COLO668 (cell line): ENCODE measurements at regions not wholly inside any gene's neighbourhood (a gene's known extent, or its start where the extent isn't known, plus 50 kb on each side); places are given as distances from the start of the nearest gene placed in this dataset.

Experiments
- DNase-seq: peaks from one replicate; lab custom pipeline; 2025; ENCODE audit not compliant: unreplicated experiment; lab: John Stamatoyannopoulos, UW

DNA sequence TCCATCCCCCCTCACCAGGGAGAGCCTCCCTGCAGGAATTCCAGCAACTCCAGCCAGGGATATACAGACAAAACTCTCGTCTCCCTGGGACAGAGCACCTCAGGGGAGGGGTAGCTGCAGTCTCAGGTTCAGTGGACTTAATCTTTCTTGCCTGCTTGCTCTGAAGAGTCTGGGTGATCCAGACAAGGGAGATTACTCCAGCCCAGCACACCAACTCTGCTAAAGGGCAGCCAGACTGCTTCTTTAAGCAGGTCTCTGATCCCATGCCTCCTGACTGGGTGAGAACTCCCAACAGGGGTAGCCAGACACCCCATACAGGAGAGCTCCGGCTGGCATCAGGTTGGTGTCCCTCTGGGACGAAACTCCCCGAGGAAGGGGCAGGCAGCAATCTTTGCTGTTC is 888.7 kb downstream of the RAB28 start:
- DNase-seq = no peak

DNA sequence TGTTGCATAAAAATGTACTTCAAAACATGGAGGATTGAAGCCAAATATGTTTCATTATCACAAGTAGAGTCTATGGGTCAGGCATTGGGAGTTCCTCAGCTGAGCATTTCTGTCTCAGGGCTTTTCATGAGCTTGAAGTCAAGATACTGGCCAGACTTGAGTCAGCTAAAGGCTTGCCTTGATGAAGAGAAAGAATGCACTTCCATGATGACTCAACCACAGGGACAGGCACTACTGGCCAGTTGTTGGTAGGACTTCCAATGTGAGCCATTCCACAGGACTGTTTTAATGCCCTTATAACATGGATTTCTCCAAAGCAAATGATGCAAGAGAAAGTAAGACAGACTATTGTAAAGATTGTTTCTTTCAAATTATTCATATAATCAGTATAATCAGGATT is 895.6 kb downstream of the RAB28 start:
- DNase-seq = no peak

GRCh38 chr4:12586242-12587006 is 897.7 kb downstream of the RAB28 start:
- DNase-seq = no peak

- no peak for DNase-seq
These were observed 899.8 kb downstream of the RAB28 start for GRCh38 chr4:12584116-12584875.

GRCh38 chr4:12583275-12583674 is 900.9 kb downstream of the RAB28 start:
- no peak for DNase-seq

- DNase-seq = no peak
These were observed 903.4 kb downstream of the RAB28 start for GRCh38 chr4:12580787-12581186.

- DNase-seq = no peak
These were observed 905.0 kb downstream of the RAB28 start for GRCh38 chr4:12579172-12579571.

GRCh38 chr4:12576409-12576808 is 907.7 kb downstream of the RAB28 start:
- no peak for DNase-seq

- DNase-seq = no peak
These were observed 910.4 kb downstream of the RAB28 start for GRCh38 chr4:12573716-12574115.

DNA sequence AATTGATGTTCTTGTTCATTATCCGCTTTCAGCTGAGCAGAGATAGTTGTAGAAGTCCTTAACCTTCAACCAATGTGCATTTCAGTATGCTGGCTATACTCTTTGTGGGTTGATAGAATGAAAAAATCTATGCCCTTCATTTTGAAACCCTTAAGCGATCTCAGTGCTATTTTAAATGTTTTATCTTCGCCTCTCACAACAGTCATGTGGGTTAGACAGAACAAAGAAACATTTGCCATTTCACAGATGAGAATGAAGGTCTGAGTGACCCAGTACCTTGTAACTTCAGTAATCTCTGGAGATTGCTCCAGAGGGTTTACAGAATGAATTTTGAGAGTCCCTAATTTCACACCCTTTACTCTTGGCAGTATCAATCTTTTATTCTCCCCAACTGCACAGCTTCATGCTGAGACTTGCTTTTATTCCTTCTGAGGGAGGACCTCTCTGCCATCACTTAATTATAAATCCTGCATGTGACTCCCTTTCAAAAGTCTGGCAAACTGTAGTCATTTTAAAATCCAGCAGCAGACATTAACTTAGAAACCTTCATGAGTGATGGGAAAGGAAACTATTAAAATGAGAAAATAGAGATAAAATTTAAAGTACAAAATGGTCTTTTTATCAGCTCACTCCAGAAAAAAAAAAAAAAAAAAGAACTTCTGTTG is 921.5 kb downstream of the RAB28 start:
- no peak for DNase-seq

GRCh38 chr4:12562021-12562420 is 922.1 kb downstream of the RAB28 start:
- no peak for DNase-seq

DNA sequence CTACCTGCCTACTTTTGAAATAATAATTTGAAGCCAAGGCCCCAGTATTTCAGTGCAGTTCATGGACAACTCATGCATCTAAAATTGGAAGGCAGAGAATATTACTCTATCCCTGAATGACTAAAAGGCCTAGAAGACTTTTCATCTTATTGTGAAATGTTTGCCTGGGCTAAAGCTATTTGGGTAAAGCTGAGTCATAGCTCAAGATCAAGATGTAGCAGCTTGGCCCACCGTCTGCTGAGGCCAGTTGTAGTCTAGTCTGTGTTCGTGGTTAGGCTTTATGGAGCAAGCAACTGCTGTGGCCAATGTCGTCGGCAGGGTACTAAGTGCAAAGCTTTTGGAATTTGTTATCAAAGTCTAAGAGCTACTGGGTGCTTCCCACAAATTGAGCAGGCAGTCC is 929.1 kb downstream of the RAB28 start:
- DNase-seq = no peak

DNA sequence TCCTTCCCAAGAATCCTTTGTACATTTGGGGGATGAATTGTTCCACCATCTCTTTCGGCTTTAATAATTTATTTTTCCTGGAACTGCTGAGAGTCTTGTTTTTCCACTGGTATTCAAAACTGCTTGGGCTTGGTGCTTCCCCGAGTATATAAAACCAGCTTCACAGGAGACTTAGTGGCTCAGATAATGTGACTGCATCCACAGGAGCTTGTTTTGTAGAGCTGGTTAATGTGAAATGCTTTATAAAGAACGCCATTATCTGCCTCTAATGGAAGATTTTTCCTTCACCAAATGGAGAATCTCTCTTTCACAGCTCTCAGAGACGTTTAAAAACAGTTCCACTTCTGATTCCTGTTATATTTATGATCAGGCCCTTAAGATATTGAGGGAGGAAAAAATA is 935.5 kb downstream of the RAB28 start:
- DNase-seq = no peak

- no peak for DNase-seq
These were observed 938.3 kb downstream of the RAB28 start for GRCh38 chr4:12545812-12546211.

- no peak for DNase-seq
These were observed 946.0 kb downstream of the RAB28 start for GRCh38 chr4:12538162-12538561.

DNA sequence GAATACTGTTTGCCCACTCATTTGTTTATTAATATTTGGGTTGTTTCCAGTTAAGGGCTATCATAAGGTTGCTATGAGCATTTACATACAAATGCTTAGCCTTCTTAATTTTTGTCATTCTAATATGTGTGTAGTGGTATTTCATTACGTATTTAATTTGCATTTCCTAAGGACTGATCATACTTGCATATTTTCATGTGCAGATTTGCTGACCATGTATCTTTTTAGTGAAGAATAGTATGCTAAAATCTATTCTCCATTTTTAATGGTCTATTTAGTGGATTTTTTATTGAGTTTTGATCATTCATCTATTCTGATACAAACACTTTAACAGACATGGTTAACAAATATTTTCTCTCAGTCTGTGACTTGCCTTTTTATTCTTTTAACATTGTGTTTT is 949.5 kb downstream of the RAB28 start:
- no peak for DNase-seq

GRCh38 chr4:12519426-12519825 is 964.7 kb downstream of the RAB28 start:
- no peak for DNase-seq

DNA sequence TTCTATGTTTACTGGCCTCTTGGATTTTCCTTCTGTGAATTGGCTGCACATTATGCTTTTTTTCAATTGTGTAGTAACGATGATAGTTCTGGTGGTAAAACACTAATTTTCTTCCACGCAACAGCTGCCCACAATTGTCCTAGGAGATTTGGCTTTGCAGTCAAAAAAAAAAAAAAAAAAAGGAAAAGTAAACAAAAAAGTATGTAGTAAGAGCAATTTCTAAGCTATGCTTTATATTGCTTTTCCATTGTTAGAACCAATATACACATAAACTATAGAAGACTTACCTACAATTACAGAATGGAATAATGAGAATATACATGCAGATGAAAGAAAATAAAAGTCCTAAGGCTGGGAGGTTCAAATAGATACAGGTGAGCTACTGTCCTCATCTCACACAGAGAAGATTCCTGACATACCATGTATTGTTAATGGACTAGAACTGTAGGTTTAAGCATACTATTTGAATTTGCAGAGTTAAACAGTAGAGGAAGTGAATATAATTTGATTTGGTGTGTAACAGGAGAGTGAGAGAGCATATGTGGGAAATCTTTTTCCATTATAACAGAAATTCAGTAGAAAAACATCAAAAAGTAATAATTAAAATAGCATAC is 976.2 kb downstream of the RAB28 start:
- DNase-seq = no peak

- DNase-seq = no peak
These were observed 983.7 kb downstream of the RAB28 start for GRCh38 chr4:12500409-12500808.

GRCh38 chr4:12499693-12500092 is 984.4 kb downstream of the RAB28 start:
- DNase-seq = peak; percentile 31

DNA sequence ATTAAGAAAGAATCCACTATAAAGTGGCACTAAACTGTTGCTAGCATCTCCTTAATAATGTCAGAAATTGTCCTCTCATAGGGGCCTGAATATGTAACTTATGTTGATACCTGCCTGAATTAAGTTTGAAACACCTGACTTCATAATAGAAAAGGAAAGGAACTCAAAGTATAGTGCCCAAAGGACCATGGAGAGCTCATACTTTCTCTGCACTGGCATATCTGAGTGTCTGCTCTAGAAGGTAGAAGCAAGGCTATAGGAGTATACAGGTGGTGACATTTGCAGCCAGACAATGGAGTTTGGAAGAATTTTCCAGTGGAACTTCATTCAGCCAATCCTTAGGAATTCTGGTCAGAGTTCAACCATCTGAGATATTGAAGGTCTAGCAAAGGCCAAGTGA is 988.9 kb downstream of the RAB28 start:
- no peak for DNase-seq
